ENCODE measurements at regions not wholly inside any gene's neighbourhood (a gene's known extent, or its start where the extent isn't known, plus 50 kb on each side); places are given as distances from the start of the nearest gene placed in this dataset.

- Histone ChIP-seq H3K23ac (ENCODE audit: low read depth, low read length) (no peak overlapping the region), H3K27ac (ENCODE audit: insufficient read depth, low read length) (no peak overlapping the region), H2BK20ac (ENCODE audit: low read depth, low read length) (no peak overlapping the region), H3K56ac (ENCODE audit: extremely low read depth, insufficient read depth, low read length) (no peak overlapping the region), H3K9me1 (ENCODE audit: insufficient read depth, low read length) (no peaks in the 10 kb centered on the region), H3K27me3 (ENCODE audit: control insufficient read depth, insufficient read depth, low read length) (no peaks in the 10 kb centered on the region), H2BK120ac (ENCODE audit: low read depth, low read length) (no peak overlapping the region), H3K4me2 (ENCODE audit: low read depth, low read length) (no peak overlapping the region), H3K4me3 (ENCODE audit: insufficient read depth, low read depth, low read length) (no peak overlapping the region), H4K20me1 (ENCODE audit: insufficient read depth, low read length) (no peaks in the 10 kb centered on the region), H3K18ac (ENCODE audit: low read depth, low read length) (no peak overlapping the region), H3K36me3 (ENCODE audit: control insufficient read depth, insufficient read depth, low read length) (no peaks in the 10 kb centered on the region), H3K9me3 (ENCODE audit: control insufficient read depth, insufficient read depth, low read length) (no peaks in the 10 kb centered on the region), H3K9ac (ENCODE audit: low read depth, low read length) (no peak overlapping the region), H3K14ac (replicated peaks; ENCODE audit: low read depth, low read length) (no peak overlapping the region), H2AK9ac (replicated peaks; ENCODE audit: low read depth, low read length, poor library complexity) (no peak overlapping the region), H2BK15ac (ENCODE audit: low read depth, low read length) (no peak overlapping the region), H2AK5ac (ENCODE audit: low read depth, low read length) (no peak overlapping the region), H3K4me1 (ENCODE audit: control insufficient read depth, insufficient read depth, low read length) (no peaks in the 10 kb centered on the region), H2AFZ (replicated peaks; ENCODE audit: low read length, poor library complexity) (no peak overlapping the region), H2BK5ac (ENCODE audit: low read depth, low read length, poor library complexity, severe bottlenecking) (no peak overlapping the region), H3K79me1 (ENCODE audit: low read depth in 1 of 2, low read length in 2 of 2) (no peaks in the 10 kb centered on the region), H4K5ac (ENCODE audit: low read depth, low read length) (no peak overlapping the region), H4K91ac (ENCODE audit: insufficient read depth, low read depth, low read length) (no peak overlapping the region), H4K8ac (ENCODE audit: low read depth in 2 of 2, low read length in 2 of 2) (no peak overlapping the region), H3K4ac (ENCODE audit: low read depth, low read length) (no peak overlapping the region)
- ChIA-PET POLR2A (ENCODE audit: unreplicated experiment) (no interaction called here), CTCF (interaction anchor here (1.0 kb wide), 1 partner anchor 18 kb away, joined by 4 read pairs; no protein-coding TSS in a partner anchor)
- BruUV-seq (replicated peaks), result no TSS peak
- no CpG with 5 or more reads among the region's 3 CpGs for WGBS, 2 experiments (ENCODE audit: extremely low coverage in 2 of 2, insufficient read length in 1 of 2)
- dilution Hi-C loops (cut with HindIII; ENCODE audit: low sequenced_read_pairs, unreplicated experiment), result no loop called here
- intact Hi-C loops (cut with micrococcal nuclease), result no loop called here
- in situ Hi-C loops (cut with MboI; ENCODE audit: low sequenced_read_pairs), result no loop called here
- no peak for ATAC-seq (ENCODE audit: low read depth)
- DNase-seq, result no peak
- TF ChIP-seq RFX5 (IDR thresholded peaks at IDR 0.05; ENCODE audit: low read depth, low read length) (no peak), MAZ (IDR thresholded peaks at IDR 0.05; ENCODE audit: borderline replicate concordance, low read depth, low read length) (no peak), FOS (IDR thresholded peaks at IDR 0.05; ENCODE audit: low read depth, low read length) (no peak), CHD1 (IDR thresholded peaks at IDR 0.05; ENCODE audit: low read depth, low read length) (no peak), USF2 (IDR thresholded peaks at IDR 0.05; ENCODE audit: low read depth, low read length) (no peak), NFE2L2 (IDR thresholded peaks at IDR 0.05; ENCODE audit: low read depth, low read length) (no peak), MAFK (IDR thresholded peaks at IDR 0.05; ENCODE audit: low read depth, low read length) (no peak)
- TF ChIP-seq, protein P1, sequence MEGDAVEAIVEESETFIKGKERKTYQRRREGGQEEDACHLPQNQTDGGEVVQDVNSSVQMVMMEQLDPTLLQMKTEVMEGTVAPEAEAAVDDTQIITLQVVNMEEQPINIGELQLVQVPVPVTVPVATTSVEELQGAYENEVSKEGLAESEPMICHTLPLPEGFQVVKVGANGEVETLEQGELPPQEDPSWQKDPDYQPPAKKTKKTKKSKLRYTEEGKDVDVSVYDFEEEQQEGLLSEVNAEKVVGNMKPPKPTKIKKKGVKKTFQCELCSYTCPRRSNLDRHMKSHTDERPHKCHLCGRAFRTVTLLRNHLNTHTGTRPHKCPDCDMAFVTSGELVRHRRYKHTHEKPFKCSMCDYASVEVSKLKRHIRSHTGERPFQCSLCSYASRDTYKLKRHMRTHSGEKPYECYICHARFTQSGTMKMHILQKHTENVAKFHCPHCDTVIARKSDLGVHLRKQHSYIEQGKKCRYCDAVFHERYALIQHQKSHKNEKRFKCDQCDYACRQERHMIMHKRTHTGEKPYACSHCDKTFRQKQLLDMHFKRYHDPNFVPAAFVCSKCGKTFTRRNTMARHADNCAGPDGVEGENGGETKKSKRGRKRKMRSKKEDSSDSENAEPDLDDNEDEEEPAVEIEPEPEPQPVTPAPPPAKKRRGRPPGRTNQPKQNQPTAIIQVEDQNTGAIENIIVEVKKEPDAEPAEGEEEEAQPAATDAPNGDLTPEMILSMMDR (conservative IDR thresholded peaks at IDR 0.05; ENCODE audit: low read depth, low read length), result no peak
These were observed 171.9 kb downstream of the KLF5 start for GRCh38 chr13:73230716-73231115.
